ENCODE measurements at regions not wholly inside any gene's neighbourhood (a gene's known extent, or its start where the extent isn't known, plus 50 kb on each side); places are given as distances from the start of the nearest gene placed in this dataset.

DNA sequence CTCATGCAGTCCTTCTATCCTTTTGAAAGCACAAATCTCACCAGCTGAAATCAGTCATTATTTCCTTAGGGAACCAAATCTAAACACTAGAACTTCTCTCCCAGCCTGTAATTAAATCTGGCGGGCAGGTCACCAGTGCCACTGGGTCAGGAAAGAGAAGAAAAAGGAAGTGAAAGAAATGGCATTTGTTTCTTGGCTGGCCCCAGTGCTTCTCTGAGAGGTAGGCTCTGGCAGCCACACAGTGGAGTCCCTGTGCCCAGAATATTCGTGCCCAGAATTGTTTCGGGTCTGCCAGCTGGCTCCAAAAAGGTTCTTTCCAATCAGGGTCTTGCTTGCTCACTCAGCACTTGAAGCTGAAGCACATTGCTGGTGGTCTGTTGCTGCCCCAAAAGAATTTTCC is 133.9 kb upstream of the MTAP start:
- TF ChIP-seq, protein P1, sequence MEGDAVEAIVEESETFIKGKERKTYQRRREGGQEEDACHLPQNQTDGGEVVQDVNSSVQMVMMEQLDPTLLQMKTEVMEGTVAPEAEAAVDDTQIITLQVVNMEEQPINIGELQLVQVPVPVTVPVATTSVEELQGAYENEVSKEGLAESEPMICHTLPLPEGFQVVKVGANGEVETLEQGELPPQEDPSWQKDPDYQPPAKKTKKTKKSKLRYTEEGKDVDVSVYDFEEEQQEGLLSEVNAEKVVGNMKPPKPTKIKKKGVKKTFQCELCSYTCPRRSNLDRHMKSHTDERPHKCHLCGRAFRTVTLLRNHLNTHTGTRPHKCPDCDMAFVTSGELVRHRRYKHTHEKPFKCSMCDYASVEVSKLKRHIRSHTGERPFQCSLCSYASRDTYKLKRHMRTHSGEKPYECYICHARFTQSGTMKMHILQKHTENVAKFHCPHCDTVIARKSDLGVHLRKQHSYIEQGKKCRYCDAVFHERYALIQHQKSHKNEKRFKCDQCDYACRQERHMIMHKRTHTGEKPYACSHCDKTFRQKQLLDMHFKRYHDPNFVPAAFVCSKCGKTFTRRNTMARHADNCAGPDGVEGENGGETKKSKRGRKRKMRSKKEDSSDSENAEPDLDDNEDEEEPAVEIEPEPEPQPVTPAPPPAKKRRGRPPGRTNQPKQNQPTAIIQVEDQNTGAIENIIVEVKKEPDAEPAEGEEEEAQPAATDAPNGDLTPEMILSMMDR (conservative IDR thresholded peaks at IDR 0.05; ENCODE audit: low read length), result no peak
- TF ChIP-seq EZH2phosphoT487 (IDR thresholded peaks at IDR 0.05; ENCODE audit: borderline replicate concordance, low read depth, low read length), result no peak
